Endothelial cell (in vitro differentiated cells): ENCODE measurements at regions not wholly inside any gene's neighbourhood (a gene's known extent, or its start where the extent isn't known, plus 50 kb on each side); places are given as distances from the start of the nearest gene placed in this dataset.

Experiments
- DNase-seq: peaks from one replicate; pipeline ENCODE4 v3.0.0; 2021; ENCODE audit warnings: low spot score
- H3K27ac Mint-ChIP-seq: one replicate; pipeline ENCODE4 v1.8.0; 2021; ENCODE audit warnings: mixed read lengths, inconsistent platforms; ENCODE audit not compliant: unreplicated experiment
- H3K27me3 Mint-ChIP-seq: one replicate; pipeline ENCODE4 v1.8.0; 2021; ENCODE audit warnings: mild to moderate bottlenecking, moderate library complexity, mixed read lengths, inconsistent platforms; ENCODE audit not compliant: unreplicated experiment
- H3K36me3 Mint-ChIP-seq: one replicate; pipeline ENCODE4 v1.8.0; 2021; ENCODE audit warnings: mild to moderate bottlenecking, low read depth, mixed read lengths, inconsistent platforms; ENCODE audit not compliant: unreplicated experiment
- H3K4me1 Mint-ChIP-seq: one replicate; pipeline ENCODE4 v1.8.0; 2021; ENCODE audit warnings: mild to moderate bottlenecking, mixed read lengths, inconsistent platforms; ENCODE audit not compliant: unreplicated experiment
- H3K4me3 Mint-ChIP-seq: one replicate; pipeline ENCODE4 v1.8.0; 2021; ENCODE audit warnings: mild to moderate bottlenecking, mixed read lengths, inconsistent platforms; ENCODE audit not compliant: unreplicated experiment
- H3K9me3 Mint-ChIP-seq: one replicate; pipeline ENCODE4 v1.8.0; 2021; ENCODE audit warnings: mixed read lengths, inconsistent platforms; ENCODE audit not compliant: unreplicated experiment
- CTCF ChIP-seq: fragments of 200-600 bp; sonication (generic); IDR thresholded peaks from one replicate; pipeline ENCODE4 v1.5.0; 2021; ENCODE audit warnings: antibody characterized with exemption; ENCODE audit not compliant: unreplicated experiment

DNA sequence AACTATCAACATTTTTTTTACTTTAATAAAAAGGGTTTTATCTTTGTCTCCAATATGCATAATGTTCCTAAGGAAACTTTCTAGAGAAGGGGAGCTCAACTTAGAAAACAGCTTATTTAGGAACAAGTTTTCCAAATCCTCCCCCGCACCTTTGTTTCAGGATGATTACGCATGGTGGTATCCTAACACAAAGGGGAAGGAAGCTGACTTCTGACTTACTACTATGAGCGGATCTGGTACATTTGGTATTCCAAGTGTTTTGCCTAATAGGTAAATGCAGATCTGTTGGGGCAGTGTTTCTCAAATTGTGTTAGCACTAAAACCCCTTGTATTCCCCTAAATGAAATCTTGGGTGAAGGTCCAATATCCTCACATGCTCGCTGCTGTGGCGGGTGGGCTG lies 229.3 kb upstream of the KLF14 start:
- no peaks in the 10 kb centered on the region for H3K36me3 Mint-ChIP-seq
- H3K4me1 Mint-ChIP-seq, result peaks cover 2% of the 10 kb centered on the region
- H3K27me3 Mint-ChIP-seq, result no peaks in the 10 kb centered on the region
- no peak overlapping the region for H3K27ac Mint-ChIP-seq
- TF ChIP-seq CTCF, result no peak
- DNase-seq, result no peak
- H3K4me3 Mint-ChIP-seq, result no peak overlapping the region
- H3K9me3 Mint-ChIP-seq, result no peaks in the 10 kb centered on the region

- no peak for TF ChIP-seq CTCF
- H3K36me3 Mint-ChIP-seq, result no peaks in the 10 kb centered on the region
- no peaks in the 10 kb centered on the region for H3K9me3 Mint-ChIP-seq
- H3K27ac Mint-ChIP-seq, result no peak overlapping the region
- DNase-seq, result no peak
- peaks cover 1% of the 10 kb centered on the region for H3K27me3 Mint-ChIP-seq
- H3K4me3 Mint-ChIP-seq, result no peak overlapping the region
- peaks cover 2% of the 10 kb centered on the region for H3K4me1 Mint-ChIP-seq
Measured at GRCh38 chr7:130965515-130965914, 231.5 kb upstream of the KLF14 start.

DNA sequence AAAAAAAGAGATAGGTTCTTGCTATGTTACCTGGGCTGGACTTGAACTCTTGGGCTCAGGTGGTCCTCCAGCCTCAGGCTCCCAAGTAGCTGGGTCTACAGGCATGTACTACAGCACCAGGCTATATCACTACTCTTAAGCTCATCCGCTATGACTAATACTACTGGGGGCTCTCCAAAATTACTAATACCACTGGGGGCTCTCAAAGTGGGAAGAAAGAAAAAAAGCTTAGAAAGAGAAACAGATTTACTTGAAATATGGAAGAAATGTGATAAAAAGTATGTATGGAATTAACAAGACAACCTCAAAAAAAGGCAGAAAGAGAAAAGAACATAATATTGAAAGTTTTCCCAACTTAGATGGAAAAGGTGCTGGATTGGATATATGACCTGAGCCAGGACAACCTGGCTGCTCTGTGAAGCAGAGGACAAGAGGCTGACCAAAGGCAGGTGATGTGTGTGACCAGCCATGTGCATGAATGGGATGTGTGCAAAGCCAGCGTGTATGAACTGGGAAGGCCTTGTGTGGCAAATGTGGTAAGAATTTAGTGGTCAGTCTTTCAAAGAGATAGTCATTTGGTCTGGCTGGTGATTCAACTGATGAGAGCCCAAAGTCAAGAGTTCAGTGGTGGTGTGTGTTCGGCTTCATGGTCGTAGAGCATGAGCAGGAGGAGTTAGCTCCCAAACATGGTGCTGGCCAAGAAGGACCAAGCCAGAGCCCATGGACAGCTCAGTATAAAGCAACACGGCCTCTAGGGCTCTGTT lies 232.4 kb upstream of the KLF14 start:
- H3K4me3 Mint-ChIP-seq, result no peak overlapping the region
- H3K27ac Mint-ChIP-seq, result no peak overlapping the region
- H3K4me1 Mint-ChIP-seq, result peaks cover 2% of the 10 kb centered on the region
- H3K27me3 Mint-ChIP-seq, result peaks cover 1% of the 10 kb centered on the region
- TF ChIP-seq CTCF, result no peak
- no peaks in the 10 kb centered on the region for H3K36me3 Mint-ChIP-seq
- no peak for DNase-seq
- H3K9me3 Mint-ChIP-seq, result no peaks in the 10 kb centered on the region

DNA sequence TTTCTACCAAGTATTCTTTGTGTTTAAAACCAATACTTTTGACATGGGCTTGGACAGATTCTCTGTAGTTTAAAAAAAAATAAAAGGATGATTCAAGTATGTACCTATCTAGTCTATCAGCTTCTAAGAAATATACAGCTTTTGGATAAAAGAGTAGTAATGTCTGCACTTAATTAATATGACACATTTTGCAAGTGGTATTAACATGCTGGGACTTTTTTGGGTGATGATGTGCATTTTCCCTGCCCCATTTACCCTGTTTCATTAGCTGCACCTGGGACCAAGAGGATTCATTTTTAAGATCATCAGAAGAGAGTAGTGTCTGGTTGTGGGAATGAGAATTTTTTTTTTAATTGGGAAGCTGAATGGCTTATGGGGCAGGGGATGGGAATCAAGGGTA lies 236.2 kb upstream of the KLF14 start:
- Mint-ChIP-seq H3K36me3 (peaks cover 13% of the 10 kb centered on the region), H3K27me3 (peaks cover 3% of the 10 kb centered on the region), H3K27ac (no peak overlapping the region)

More for the DNA sequence above, 236.2 kb upstream of the KLF14 start:
- Mint-ChIP-seq H3K4me3 (no peak overlapping the region), H3K9me3 (no peaks in the 10 kb centered on the region), H3K4me1 (peaks cover 5% of the 10 kb centered on the region)
- no peak for TF ChIP-seq CTCF
- no peak for DNase-seq
